SK-N-SH (cell line): ENCODE measurements at regions not wholly inside any gene's neighbourhood (a gene's known extent, or its start where the extent isn't known, plus 50 kb on each side); places are given as distances from the start of the nearest gene placed in this dataset.

Experiments
- CTCF ChIA-PET: fragments of 300-600, 350-600 bp; formaldehyde crosslinking; extraction: SDS; loops from one replicate; lab custom pipeline; 2021; lab: Yijun Ruan, JAX
- POLR2A ChIA-PET: fragments of 350-600 bp; sonication (Branson Sonifier 250); formaldehyde crosslinking; extraction: SDS; loops from one replicate; lab custom pipeline; 2020; ENCODE audit warnings: antibody characterized with exemption, inconsistent platforms; lab: Yijun Ruan, JAX
- DNase-seq: peaks from one replicate; pipeline ENCODE4 v3.0.0; 2012
- H2AFZ ChIP-seq: fragments of 200-600 bp; sonication (generic); 2 replicates; pipeline ENCODE4 v1.8.1; 2016; ENCODE audit warnings: antibody characterized with exemption, mild to moderate bottlenecking, low read depth
- H3F3A ChIP-seq: fragments of 200-600 bp; sonication (generic); replicated peaks from 2 replicates; pipeline ENCODE3; 2016; ENCODE audit warnings: antibody characterized with exemption, mild to moderate bottlenecking; ENCODE audit not compliant: insufficient read depth
- H3K27ac ChIP-seq, 2 experiments: fragments of 200-500 bp in 1 of 2; fragments of 200-600 bp in 1 of 2; sonication (Bioruptor generic) in 1 of 2; sonication (generic), shearing (Covaris generic) in 1 of 2; 2 replicates each; pipeline versions ENCODE4 v1.5.1 to v1.6.1; 2014 to 2016; ENCODE audit warnings: low read depth in 2 of 2, inconsistent platforms in 1 of 2, low read length in 1 of 2, mild to moderate bottlenecking in 1 of 2, mixed read lengths in 1 of 2
- H3K27me3 ChIP-seq: fragments of 200-600 bp; sonication (generic), shearing (Covaris generic); 2 replicates; pipeline ENCODE4 v1.6.1; 2016; ENCODE audit warnings: mixed run types; ENCODE audit not compliant: insufficient read depth
- H3K36me3 ChIP-seq, 2 experiments: fragments of 200-500 bp in 1 of 2; fragments of 200-600 bp in 1 of 2; sonication (Bioruptor generic) in 1 of 2; sonication (generic) in 1 of 2; replicated peaks in 1 of 2; 2 replicates each; pipeline versions ENCODE3 to v1.5.1; 2014 to 2016; ENCODE audit warnings: low read length in 1 of 2, mild to moderate bottlenecking in 1 of 2; ENCODE audit not compliant: insufficient read depth in 2 of 2, control insufficient read depth in 1 of 2
- H3K4me1 ChIP-seq, 2 experiments: fragments of 200-500 bp in 1 of 2; fragments of 200-600 bp in 1 of 2; sonication (Bioruptor generic) in 1 of 2; sonication (generic), shearing (Covaris generic) in 1 of 2; 2 replicates each; pipeline versions ENCODE4 v1.5.1 to v1.6.1; 2014 to 2016; ENCODE audit warnings: low read depth in 1 of 2, low read length in 1 of 2, mixed run types in 1 of 2; ENCODE audit not compliant: insufficient read depth in 2 of 2, control insufficient read depth in 1 of 2
- H3K4me2 ChIP-seq: fragments of 200-600 bp; sonication (generic), shearing (Covaris generic); 2 replicates; pipeline ENCODE4 v1.6.1; 2017; ENCODE audit warnings: mixed run types
- H3K4me3 ChIP-seq, 2 experiments: fragments of 200-500 bp in 1 of 2; fragments of 200-600 bp in 1 of 2; sonication (Bioruptor generic) in 1 of 2; sonication (generic), shearing (Covaris generic) in 1 of 2; 2 replicates each; pipeline versions ENCODE4 v1.5.1 to v1.8.1; 2014 to 2016; ENCODE audit warnings: low read depth in 2 of 2, inconsistent platforms in 1 of 2, low read length in 1 of 2, mild to moderate bottlenecking in 1 of 2, mixed read lengths in 1 of 2, moderate library complexity in 1 of 2
- H3K79me2 ChIP-seq: fragments of 200-600 bp; sonication (generic); 2 replicates; pipeline ENCODE4 v1.8.1; 2017; ENCODE audit warnings: mild to moderate bottlenecking; ENCODE audit not compliant: insufficient read depth
- H3K9ac ChIP-seq: fragments of 200-600 bp; sonication (generic); 2 replicates; pipeline ENCODE4 v1.6.1; 2017; ENCODE audit warnings: mixed run types
- H3K9me2 ChIP-seq: fragments of 200-600 bp; sonication (generic); 2 replicates; pipeline ENCODE4 v1.6.1; 2017; ENCODE audit warnings: mixed run types
- H3K9me3 ChIP-seq: fragments of 200-600 bp; sonication (generic); 2 replicates; pipeline ENCODE4 v1.6.1; 2017; ENCODE audit warnings: mixed run types, mild to moderate bottlenecking, moderate library complexity
- H4K20me1 ChIP-seq: fragments of 200-600 bp; sonication (generic); 2 replicates; pipeline ENCODE4 v1.6.1; 2017; ENCODE audit warnings: mild to moderate bottlenecking, mixed run types; ENCODE audit not compliant: insufficient read depth
- CTCF ChIP-seq: fragments of 200-600 bp; sonication (generic); IDR thresholded peaks from 2 replicates; pipeline ENCODE4 v1.6.1; 2017; ENCODE audit warnings: antibody characterized with exemption, mild to moderate bottlenecking, moderate library complexity
- ELF1 ChIP-seq: IDR thresholded peaks from 2 replicates; pipeline ENCODE4 v1.4.0; 2012
- EP300 ChIP-seq, 2 experiments: IDR thresholded peaks; 2 replicates each; pipeline versions ENCODE4 v1.4.0 to v1.6.1; 2012; ENCODE audit warnings: borderline replicate concordance in 1 of 2, low read depth in 1 of 2, low read length in 1 of 2
- FOSL2 ChIP-seq: IDR thresholded peaks from 2 replicates; pipeline ENCODE4 v1.4.0; 2012; ENCODE audit warnings: low read depth, mild to moderate bottlenecking, moderate library complexity, borderline replicate concordance
- GATA2 ChIP-seq: sonication (generic); formaldehyde crosslinking; IDR thresholded peaks from 2 replicates; pipeline ENCODE4 v1.5.0; 2020; ENCODE audit warnings: mild to moderate bottlenecking, missing genetic modification reagents
- MEF2A ChIP-seq: IDR thresholded peaks from 2 replicates; pipeline ENCODE4 v1.4.0; 2012; ENCODE audit warnings: low read depth, borderline replicate concordance
- POLR2AphosphoS5 ChIP-seq: IDR thresholded peaks from 2 replicates; pipeline ENCODE4 v1.6.1; 2012; ENCODE audit warnings: low read depth, low read length
- RAD21 ChIP-seq: IDR thresholded peaks from 2 replicates; pipeline ENCODE4 v1.6.1; 2012; ENCODE audit warnings: mild to moderate bottlenecking, low read length
- RCOR1 ChIP-seq: fragments of 150-350 bp; IDR thresholded peaks from 2 replicates; pipeline ENCODE4 v1.6.1; 2017; ENCODE audit warnings: antibody characterized with exemption, low read length
- RXRA ChIP-seq: IDR thresholded peaks from 2 replicates; pipeline ENCODE4 v1.4.0; 2012; ENCODE audit warnings: low read depth, mild to moderate bottlenecking, borderline replicate concordance
- SIN3A ChIP-seq: IDR thresholded peaks from 2 replicates; pipeline ENCODE4 v1.6.1; 2012; ENCODE audit warnings: low read depth, mild to moderate bottlenecking, low read length, moderate library complexity, borderline replicate concordance
- TAF1 ChIP-seq: IDR thresholded peaks from 2 replicates; pipeline ENCODE4 v1.6.1; 2012; ENCODE audit warnings: low read depth, mild to moderate bottlenecking, low read length, moderate library complexity, borderline replicate concordance
- TCF12 ChIP-seq: IDR thresholded peaks from 2 replicates; pipeline ENCODE4 v1.4.0; 2012
- ZBTB33 ChIP-seq: IDR thresholded peaks from 2 replicates; pipeline ENCODE4 v1.4.0; 2012; ENCODE audit warnings: low read depth, borderline replicate concordance
- WGBS: methylation state at CpG from one replicate; pipeline ENCODE4 v1.1.6; 2017; ENCODE audit warnings: low lambda C conversion rate; 5-methylcytosine and 5-hydroxymethylcytosine counted together

- H3K27ac ChIP-seq, result no peak overlapping the region
- no peaks in the 10 kb centered on the region for H4K20me1 ChIP-seq
- 24% methylated on average over 4 of the region's 4 CpGs for WGBS
- no peaks in the 10 kb centered on the region for H3K36me3 ChIP-seq
- no peaks in the 10 kb centered on the region for H3K9me2 ChIP-seq
- no peak overlapping the region for H3K4me2 ChIP-seq
- no peaks in the 10 kb centered on the region for H3K79me2 ChIP-seq
- H3K27me3 ChIP-seq, result no peaks in the 10 kb centered on the region
- no peaks in the 10 kb centered on the region for H3K4me1 ChIP-seq
- H3K4me3 ChIP-seq, result no peak overlapping the region
- no peaks in the 10 kb centered on the region for H3F3A ChIP-seq
- no peaks in the 10 kb centered on the region for H3K9me3 ChIP-seq
- CTCF ChIA-PET, result no interaction called here
- no peak overlapping the region for H2AFZ ChIP-seq
- H3K9ac ChIP-seq, result no peak overlapping the region
- DNase-seq, result no peak
- TF ChIP-seq FOSL2 (no peak), RCOR1 (no peak), ELF1 (no peak), MEF2A (no peak), CTCF (no peak), TAF1 (no peak), ZBTB33 (no peak), RXRA (no peak), TCF12 (no peak), GATA2 (CRISPR knock-in tag) (no peak), POLR2AphosphoS5 (no peak), SIN3A (no peak)
- TF ChIP-seq, all 33 proteins: peak for 0
- POLR2A ChIA-PET, result no interaction called here
These were observed 226.4 kb upstream of the CASK start for GRCh38 chrX:42149765-42150164.

- Histone ChIP-seq H3K9me3 (no peaks in the 10 kb centered on the region), H4K20me1 (no peaks in the 10 kb centered on the region), H3K4me1 (no peaks in the 10 kb centered on the region), H3K79me2 (no peaks in the 10 kb centered on the region), H3K27me3 (no peaks in the 10 kb centered on the region)
- POLR2A ChIA-PET, result no interaction called here
- DNase-seq, result no peak
- no peak for TF ChIP-seq FOSL2
- TF ChIP-seq EP300 (IDR thresholded peaks at IDR 0.05; ENCODE audit: borderline replicate concordance in 1 of 2, low read depth in 1 of 2, low read length in 1 of 2), result no peak
- no peak for TF ChIP-seq RAD21
- no peak for TF ChIP-seq RXRA
- TF ChIP-seq, all 33 proteins: peak for 0
- Histone ChIP-seq H3K4me3 (no peak overlapping the region), H3K27ac (no peak overlapping the region), H3F3A (no peaks in the 10 kb centered on the region), H3K36me3 (no peaks in the 10 kb centered on the region), H3K9ac (no peak overlapping the region), H3K9me2 (no peaks in the 10 kb centered on the region), H3K4me2 (no peak overlapping the region), H2AFZ (no peak overlapping the region)
- CTCF ChIA-PET, result no interaction called here
- WGBS, result 8% methylated on average over 2 of the region's 2 CpGs
These were observed 225.9 kb upstream of the CASK start for GRCh38 chrX:42149281-42149680.
